GM12878 (cell line): ENCODE measurements at regions not wholly inside any gene's neighbourhood (a gene's known extent, or its start where the extent isn't known, plus 50 kb on each side); places are given as distances from the start of the nearest gene placed in this dataset.

Experiments used
- NR2F1 ChIP-seq: fragments of 450-650 bp; conservative IDR thresholded peaks from 2 replicates; pipeline ENCODE4 v1.6.1; 2017; ENCODE audit warnings: mild to moderate bottlenecking
- REST ChIP-seq: IDR thresholded peaks from 2 replicates; pipeline ENCODE4 v1.6.1; 2012; ENCODE audit warnings: mild to moderate bottlenecking, low read depth, low read length

GRCh38 chr14:44081146-44081545, 425.9 kb downstream of the FSCB start:
- TF ChIP-seq REST (no peak), NR2F1 (no peak)
